ENCODE measurements at regions not wholly inside any gene's neighbourhood (a gene's known extent, or its start where the extent isn't known, plus 50 kb on each side); places are given as distances from the start of the nearest gene placed in this dataset.

GRCh38 chr10:85293483-85293882 lies 965.1 kb downstream of the CCSER2 start:
- intact Hi-C loops (cut with DNase I) = no loop called here
- no peak for ATAC-seq
- no peak for DNase-seq
- Histone ChIP-seq H3K4me1 (no peaks in the 10 kb centered on the region), H3K27ac (no peak overlapping the region), H3K9me3 (peaks cover 0 to 7% of the 10 kb centered on the region in 2 donors), H3K27me3 (no peaks in the 10 kb centered on the region), H3K36me3 (no peaks in the 10 kb centered on the region), H3K4me3 (no peak overlapping the region)
- no peak for TF ChIP-seq CTCF (IDR thresholded peaks at IDR 0.05)

DNA sequence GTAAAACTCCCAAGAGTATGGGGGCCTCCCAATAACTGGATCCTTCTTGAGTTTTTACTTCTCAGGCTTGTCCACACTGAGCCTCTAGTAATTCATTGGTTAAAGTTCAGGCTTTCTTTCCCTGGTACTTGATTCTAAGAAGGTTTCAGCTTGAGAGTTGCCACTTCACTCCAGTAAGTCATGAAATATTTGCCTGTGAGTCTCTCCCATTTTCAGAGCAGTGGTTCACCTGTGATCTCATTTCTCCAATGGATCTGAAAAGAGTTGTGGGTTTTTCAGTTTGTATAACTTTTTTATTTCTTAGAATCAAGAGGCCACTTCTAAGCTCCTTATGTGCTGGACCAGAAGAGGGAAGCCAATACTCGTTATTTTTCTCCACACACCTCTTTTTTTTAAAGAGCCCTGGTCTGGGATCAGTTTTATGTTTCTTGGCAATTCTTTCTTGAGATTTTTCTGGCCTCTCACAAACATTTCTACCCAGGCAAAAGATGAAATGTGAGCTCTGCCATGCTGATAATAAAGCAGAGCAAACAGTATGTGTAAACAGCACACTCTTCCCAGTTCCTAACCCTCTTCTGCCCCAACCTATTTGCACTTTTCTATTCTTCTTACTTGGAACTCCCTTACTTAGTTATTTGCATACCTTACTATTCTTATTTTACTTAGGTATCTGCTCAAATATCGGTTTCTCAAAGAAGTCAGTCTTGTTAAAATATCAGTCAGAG lies 983.4 kb downstream of the CCSER2 start:
- H3K27ac ChIP-seq = peak overlapping the region; percentile 39 to 43
- H3K9me3 ChIP-seq = no peaks in the 10 kb centered on the region
- ATAC-seq (peak; percentile 90), DNase-seq (peak in 2 of 4 donors; percentile 16 to 55)
- TF ChIP-seq CTCF (IDR thresholded peaks at IDR 0.05) = no peak
- no peaks in the 10 kb centered on the region for H3K36me3 ChIP-seq
- H3K4me1 ChIP-seq = no peaks in the 10 kb centered on the region
- intact Hi-C loops (cut with DNase I) = no loop called here
- H3K4me3 ChIP-seq = no peak overlapping the region
- H3K27me3 ChIP-seq = no peaks in the 10 kb centered on the region

GRCh38 chr10:85315657-85316056 lies 987.3 kb downstream of the CCSER2 start:
- intact Hi-C loops (cut with DNase I) = no loop called here
- Histone ChIP-seq H3K36me3 (no peaks in the 10 kb centered on the region), H3K4me3 (no peak overlapping the region), H3K9me3 (no peaks in the 10 kb centered on the region), H3K27me3 (no peaks in the 10 kb centered on the region), H3K4me1 (no peaks in the 10 kb centered on the region), H3K27ac (no peak overlapping the region)
- DNase-seq (no peak), ATAC-seq (no peak)
- TF ChIP-seq CTCF (IDR thresholded peaks at IDR 0.05) = no peak

DNA sequence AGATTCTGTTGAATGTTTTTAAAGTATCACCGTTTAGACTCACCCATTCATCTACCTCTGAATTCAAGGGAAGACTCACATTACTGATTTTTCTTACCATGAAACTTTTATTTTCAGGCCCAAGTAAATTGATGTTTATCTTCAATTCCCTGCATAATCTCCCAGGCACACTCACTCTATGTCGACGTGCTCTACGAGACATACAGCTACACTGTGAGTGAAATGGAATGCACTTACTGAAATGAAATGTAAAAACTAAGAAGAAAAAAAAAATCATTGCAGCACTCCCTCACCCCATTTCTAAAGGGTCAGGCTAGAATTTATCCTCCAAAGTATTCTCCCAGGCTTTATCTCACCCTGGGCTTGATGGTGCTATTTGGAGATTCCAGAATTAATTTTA lies 987.9 kb downstream of the CCSER2 start:
- ATAC-seq (no peak), DNase-seq (peak in 1 of 4 donors; percentile 12)
- TF ChIP-seq CTCF (IDR thresholded peaks at IDR 0.05) = no peak

GRCh38 chr10:85317827-85318226 lies 989.4 kb downstream of the CCSER2 start:
- ATAC-seq (no peak), DNase-seq (no peak)
- no peak for TF ChIP-seq CTCF (IDR thresholded peaks at IDR 0.05)
- Histone ChIP-seq H3K27ac (no peak overlapping the region), H3K4me1 (no peaks in the 10 kb centered on the region), H3K9me3 (no peaks in the 10 kb centered on the region), H3K4me3 (no peak overlapping the region), H3K36me3 (no peaks in the 10 kb centered on the region), H3K27me3 (no peaks in the 10 kb centered on the region)
- intact Hi-C loops (cut with DNase I) = no loop called here

More for the DNA sequence above, 987.9 kb downstream of the CCSER2 start:
- no peak overlapping the region for H3K4me3 ChIP-seq
- no peak overlapping the region for H3K27ac ChIP-seq
- H3K9me3 ChIP-seq = no peaks in the 10 kb centered on the region
- H3K36me3 ChIP-seq = no peaks in the 10 kb centered on the region
- H3K4me1 ChIP-seq = no peaks in the 10 kb centered on the region
- intact Hi-C loops (cut with DNase I) = no loop called here
- H3K27me3 ChIP-seq = no peaks in the 10 kb centered on the region

Measured in left lung (tissue), 4 donors.